ENCODE measurements at regions not wholly inside any gene's neighbourhood (a gene's known extent, or its start where the extent isn't known, plus 50 kb on each side); places are given as distances from the start of the nearest gene placed in this dataset.

DNA sequence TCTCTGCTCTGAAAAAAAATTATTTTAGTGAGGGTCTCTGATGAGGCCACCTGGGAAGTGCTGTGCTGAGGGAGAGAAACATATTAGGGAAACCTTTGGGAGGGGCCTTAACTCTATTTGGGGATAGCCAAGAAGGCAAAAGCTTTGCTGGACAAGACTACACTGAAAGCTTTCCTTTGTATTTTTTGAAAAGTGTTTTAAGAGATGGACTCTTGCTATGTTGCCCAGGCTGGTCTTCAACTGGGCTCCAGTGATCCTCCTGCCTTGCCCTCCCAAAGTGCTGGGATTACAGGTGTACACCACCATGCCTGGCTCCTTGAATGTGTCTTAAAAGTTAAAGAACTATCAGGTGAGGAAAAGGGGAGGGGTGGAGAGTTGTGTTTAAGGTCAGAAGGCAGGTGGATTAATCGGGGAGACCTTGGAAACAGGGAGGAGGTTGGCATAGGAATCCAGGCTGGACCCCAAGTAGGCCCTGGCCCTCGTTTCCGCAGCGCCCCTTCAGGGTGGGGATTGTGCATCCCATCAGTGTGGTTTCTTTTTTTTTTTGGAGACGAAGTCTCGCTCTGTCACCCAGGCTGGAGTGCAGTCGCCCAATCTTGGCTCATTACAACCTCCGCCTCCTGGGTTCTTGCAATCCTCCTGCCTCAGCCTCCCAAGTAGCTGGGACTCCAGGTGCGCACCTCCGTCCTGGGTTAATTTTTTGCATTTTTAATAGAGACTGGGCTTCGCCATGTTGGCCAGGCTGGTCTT is 92.1 kb downstream of the MYCN start:
- TF ChIP-seq, protein P1, sequence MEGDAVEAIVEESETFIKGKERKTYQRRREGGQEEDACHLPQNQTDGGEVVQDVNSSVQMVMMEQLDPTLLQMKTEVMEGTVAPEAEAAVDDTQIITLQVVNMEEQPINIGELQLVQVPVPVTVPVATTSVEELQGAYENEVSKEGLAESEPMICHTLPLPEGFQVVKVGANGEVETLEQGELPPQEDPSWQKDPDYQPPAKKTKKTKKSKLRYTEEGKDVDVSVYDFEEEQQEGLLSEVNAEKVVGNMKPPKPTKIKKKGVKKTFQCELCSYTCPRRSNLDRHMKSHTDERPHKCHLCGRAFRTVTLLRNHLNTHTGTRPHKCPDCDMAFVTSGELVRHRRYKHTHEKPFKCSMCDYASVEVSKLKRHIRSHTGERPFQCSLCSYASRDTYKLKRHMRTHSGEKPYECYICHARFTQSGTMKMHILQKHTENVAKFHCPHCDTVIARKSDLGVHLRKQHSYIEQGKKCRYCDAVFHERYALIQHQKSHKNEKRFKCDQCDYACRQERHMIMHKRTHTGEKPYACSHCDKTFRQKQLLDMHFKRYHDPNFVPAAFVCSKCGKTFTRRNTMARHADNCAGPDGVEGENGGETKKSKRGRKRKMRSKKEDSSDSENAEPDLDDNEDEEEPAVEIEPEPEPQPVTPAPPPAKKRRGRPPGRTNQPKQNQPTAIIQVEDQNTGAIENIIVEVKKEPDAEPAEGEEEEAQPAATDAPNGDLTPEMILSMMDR (IDR thresholded peaks at IDR 0.05; ENCODE audit: insufficient read depth, low read length, poor library complexity, severe bottlenecking) = no peak
- no peak for TF ChIP-seq EZH2phosphoT487 (conservative IDR thresholded peaks at IDR 0.05; ENCODE audit: low read length)
